ENCODE measurements at regions not wholly inside any gene's neighbourhood (a gene's known extent, or its start where the extent isn't known, plus 50 kb on each side); places are given as distances from the start of the nearest gene placed in this dataset.
"Not testable (repeated sequence)": the region's sequence is repeated elsewhere in the genome, so short reads cannot be mapped to it uniquely, and the experiment has no call there.

DNA sequence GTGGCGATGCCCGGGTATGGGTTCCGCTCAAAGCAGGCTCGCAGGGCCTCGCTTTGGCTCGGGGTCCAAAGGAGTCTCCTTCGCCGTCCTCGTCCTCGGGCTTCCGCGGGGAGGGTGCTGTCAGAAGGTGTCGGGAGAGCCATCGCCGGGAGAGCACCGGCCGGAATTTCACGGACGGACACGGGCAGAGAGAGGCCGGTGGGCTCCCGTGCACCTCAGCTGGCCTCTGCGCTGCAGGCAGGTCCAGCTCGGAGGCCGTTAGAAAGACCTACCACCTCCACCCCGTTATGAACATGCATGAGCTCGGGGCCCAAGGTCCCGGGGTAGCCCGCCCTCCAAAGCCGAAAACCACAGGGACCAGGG, 1846.0 kb upstream of the DEFB115 start:
- not testable (repeated sequence) for DNase-seq (ENCODE audit: low read depth)

- DNase-seq (ENCODE audit: low read depth) = no peak
Observed at GRCh38 chr20:29419378-29419777, 1838.1 kb upstream of the DEFB115 start.

DNA sequence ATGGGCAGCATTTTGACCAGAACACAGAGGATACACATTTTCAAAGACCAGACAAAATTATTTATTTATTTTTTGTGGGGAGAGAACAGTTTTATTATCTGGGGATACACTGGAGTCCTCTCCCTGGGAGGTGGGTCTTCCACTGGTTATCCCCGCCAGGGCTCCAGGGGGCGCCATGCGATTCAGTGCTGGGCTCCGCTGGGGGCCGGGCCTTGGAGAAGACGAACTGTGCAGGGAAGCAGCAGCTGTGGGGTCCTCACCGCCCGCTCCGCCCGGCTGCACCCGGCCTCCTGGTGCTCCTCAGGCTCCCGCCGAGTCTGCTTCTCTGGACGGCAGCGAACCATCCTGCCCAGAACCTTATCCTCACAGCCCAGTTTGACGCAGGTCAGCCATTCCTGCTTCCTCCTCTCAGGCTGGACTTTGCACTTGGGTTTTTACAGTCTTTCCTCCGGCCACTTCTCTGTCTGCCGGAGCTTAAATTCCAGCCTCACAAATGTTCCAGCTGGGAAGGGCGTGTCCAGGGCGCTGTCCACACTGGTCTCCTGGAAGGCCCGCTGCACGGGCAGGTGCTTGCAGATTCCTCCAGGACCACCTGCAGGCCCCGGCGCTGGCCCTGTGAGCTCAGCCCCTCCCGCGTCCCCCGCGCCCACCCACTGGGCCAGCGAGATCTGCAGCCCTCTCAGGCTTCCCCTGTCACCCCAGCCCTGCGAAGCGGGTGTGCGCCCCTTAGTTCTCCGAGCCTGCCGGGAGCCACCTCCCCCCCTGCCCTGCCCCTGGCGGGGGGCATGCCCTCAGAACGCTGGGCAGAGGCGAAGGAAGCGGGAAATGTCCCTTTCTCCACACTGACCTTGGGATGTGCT, 1830.0 kb upstream of the DEFB115 start:
- no peak for DNase-seq (ENCODE audit: low read depth)

GRCh38 chr20:29430531-29430930, 1826.9 kb upstream of the DEFB115 start:
- DNase-seq (ENCODE audit: low read depth) = no peak

DNA sequence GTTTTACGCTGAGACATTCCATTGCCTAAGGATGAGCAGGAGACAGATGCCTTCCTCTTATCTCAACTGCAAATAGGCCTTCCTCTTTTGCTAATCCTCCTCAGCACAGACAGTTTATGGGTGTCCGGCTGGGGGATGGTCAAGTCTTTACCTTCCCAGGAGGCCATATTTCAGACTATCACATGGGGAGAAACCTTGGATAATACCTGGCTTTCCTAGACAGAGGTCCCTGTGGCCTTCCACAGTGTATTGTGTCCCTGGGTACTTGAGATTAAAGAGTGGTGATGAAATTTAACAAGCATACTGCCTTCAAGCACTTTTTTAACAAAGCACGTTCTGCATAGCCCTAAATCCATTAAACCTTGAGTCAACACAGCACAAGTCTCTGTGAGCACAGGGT, 1816.7 kb upstream of the DEFB115 start:
- DNase-seq (ENCODE audit: low read depth) = not testable (repeated sequence)

DNA sequence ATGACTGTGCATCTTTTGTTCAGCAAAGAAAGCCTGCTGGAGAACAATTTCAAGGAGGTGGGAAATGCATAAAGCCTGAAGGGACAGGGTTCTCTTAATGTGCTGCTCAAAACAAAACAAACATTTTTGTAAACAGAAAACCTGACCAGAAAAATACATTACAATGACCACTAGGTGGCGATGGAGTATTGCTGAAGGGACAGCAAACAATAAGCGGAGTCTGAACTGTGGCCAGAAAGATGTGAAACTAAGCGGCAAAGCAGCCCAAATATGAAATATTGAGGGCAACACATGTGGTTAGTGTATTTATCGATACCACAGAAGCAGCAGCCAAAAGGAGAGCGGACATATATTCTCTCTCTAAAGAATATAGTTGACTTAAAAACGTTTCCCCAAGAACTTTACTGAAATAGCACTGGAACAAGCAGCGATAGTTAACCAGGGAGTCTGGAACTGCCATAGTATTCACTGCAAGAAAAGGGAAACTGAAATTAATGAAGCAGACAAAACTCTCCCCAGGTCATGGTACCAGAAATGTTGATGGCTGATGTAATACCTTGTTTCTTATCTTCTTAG, 1814.2 kb upstream of the DEFB115 start:
- DNase-seq (ENCODE audit: low read depth) = peak; percentile 71

GRCh38 chr20:29443819-29444218, 1813.6 kb upstream of the DEFB115 start:
- DNase-seq (ENCODE audit: low read depth) = no peak

- DNase-seq (ENCODE audit: low read depth) = peak; percentile 29
Observed at GRCh38 chr20:29445050-29445907, 1812.2 kb upstream of the DEFB115 start.

DNA sequence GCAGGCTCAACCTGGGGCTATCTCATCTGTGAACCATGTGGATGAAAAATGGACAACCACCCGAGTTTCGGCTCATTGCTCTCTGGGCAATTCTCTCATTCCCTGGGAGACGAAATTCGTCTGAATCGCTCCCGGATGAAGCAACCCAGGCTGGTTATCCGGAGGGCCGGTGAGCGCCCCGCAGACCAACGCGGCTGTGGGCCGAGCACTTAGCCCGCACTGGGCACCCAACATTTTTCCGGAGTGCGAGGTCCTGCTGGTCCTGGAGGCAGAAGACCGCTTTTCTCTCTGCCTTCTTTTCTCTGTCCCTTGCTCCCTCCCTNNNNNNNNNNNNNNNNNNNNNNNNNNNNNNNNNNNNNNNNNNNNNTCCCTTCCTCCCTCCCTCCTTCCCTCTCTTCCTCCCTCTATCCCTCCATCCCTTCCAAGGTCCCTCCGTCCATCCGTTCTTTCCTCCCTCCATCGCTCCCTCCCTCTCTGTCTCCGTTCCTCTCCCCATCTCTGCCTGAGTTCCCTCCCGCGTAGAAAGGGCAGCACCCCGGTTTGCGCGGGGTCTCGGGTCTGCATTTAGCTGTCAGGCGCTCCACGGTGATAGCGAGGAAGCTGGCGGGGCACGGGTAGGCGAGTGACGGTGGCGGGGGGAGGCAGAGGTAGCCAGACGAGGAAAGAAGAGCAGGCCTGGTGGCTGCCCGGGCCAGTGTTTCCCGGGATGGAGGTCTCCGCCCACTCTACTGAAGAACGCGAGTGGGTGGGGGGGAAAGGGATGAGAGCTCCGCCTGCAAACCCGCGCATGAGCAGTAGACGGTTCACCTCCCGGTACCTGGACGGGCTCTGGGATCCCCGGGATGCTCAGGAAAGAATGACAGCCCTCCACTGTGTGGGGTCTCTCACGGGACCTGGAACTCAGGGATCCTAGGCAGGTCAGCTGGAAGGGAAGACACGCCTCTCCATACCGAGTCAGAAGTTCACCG, 1809.7 kb upstream of the DEFB115 start:
- DNase-seq (ENCODE audit: low read depth) = not testable (repeated sequence)

- no peak for DNase-seq (ENCODE audit: low read depth)
Observed at GRCh38 chr20:29448806-29449470, 1808.5 kb upstream of the DEFB115 start.

GRCh38 chr20:29452186-29452585, 1805.3 kb upstream of the DEFB115 start:
- no peak for DNase-seq (ENCODE audit: low read depth)

DNA sequence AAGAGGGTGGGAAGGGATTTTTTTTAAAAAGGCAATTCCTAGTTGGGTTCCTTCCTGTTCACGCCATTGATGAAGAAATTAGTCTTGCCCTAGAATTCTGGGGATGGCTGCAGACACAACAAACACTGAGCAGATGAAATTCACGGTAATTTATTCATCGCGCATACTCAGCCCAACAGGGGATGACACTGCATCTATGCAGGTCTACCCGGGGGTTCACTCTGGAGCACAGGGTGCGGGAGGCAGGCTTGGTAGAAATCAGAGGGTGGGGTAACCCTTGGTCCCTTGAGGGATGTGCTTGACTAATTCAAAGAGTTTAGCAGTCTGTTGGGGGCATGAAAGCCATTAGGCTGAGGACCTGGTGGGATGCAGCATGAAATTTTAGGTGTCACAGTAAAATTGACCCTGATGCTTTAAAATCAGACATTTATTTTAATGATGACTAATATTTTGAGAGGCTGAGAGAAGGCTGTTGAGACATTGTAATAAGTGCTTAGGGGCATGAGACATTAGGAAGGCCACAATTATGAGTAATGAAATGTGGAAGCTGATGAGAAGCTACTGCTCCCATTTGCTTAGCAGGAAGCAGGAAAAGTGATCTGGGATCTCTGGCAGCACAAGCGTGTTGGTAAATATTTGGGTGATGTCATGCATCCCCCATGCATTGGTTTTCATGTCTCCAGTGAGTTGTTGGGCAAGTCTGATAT, 1800.3 kb upstream of the DEFB115 start:
- DNase-seq (ENCODE audit: low read depth) = not testable (repeated sequence)

DNA sequence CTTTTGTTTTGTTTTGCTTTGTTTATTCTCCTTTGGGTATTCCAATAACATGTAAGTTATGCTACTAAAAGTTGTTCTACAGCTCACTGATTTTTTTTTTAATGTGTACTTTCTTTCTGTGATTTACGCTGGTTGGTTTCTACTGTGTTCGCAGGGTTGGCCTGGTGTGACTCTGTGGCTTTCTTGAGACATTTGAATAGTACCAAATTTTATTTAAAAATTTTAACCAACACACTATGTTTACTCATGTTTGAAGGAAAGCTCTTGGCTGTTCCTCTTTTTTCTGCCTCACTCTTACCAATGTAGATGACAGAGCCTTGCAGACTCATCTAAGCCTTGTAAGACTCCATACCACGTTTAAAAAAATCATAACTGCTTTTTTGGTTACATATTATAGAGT, 1784.9 kb upstream of the DEFB115 start:
- DNase-seq (ENCODE audit: low read depth) = no peak

GRCh38 chr20:29492840-29493239, 1764.6 kb upstream of the DEFB115 start:
- DNase-seq (ENCODE audit: low read depth) = not testable (repeated sequence)

GRCh38 chr20:29496767-29497166, 1760.7 kb upstream of the DEFB115 start:
- not testable (repeated sequence) for DNase-seq (ENCODE audit: low read depth)

DNA sequence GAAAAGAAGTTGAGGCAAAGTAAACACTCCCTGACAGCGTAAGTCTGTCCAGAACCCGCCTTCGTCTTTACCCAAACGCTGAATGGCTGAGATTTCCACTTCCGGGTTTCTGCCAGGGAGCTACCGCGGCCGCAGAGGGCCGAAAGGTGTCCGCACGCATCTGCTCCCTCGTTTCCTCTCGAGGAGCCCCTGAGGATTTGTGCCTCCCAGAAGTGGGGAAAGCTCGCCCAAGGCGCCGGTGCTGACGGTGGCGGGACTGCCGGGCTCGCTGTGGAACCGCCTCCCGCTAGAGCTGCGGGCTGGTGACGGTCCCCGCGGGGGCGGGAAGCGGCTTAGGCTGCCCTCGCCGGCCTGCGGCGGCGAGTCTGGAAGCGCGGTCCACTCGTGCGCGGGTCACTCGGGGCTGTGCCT, 1760.2 kb upstream of the DEFB115 start:
- no peak for DNase-seq (ENCODE audit: low read depth)

GRCh38 chr20:29497684-29498083, 1759.8 kb upstream of the DEFB115 start:
- DNase-seq (ENCODE audit: low read depth) = not testable (repeated sequence)

GRCh38 chr20:29500738-29501137, 1756.7 kb upstream of the DEFB115 start:
- DNase-seq (ENCODE audit: low read depth) = not testable (repeated sequence)

GRCh38 chr20:29514634-29515033, 1742.8 kb upstream of the DEFB115 start:
- not testable (repeated sequence) for DNase-seq (ENCODE audit: low read depth)

Measured in myocyte (in vitro differentiated cells).